MM.1S (cell line): ENCODE measurements at regions not wholly inside any gene's neighbourhood (a gene's known extent, or its start where the extent isn't known, plus 50 kb on each side); places are given as distances from the start of the nearest gene placed in this dataset.

Source experiments
- DNase-seq: peaks from one replicate; pipeline ENCODE4 v3.0.0-alpha.2; 2015
- H2AFZ ChIP-seq: fragments of 300-600 bp; sonication (generic); 2 replicates; pipeline ENCODE4 v1.6.0; 2016; ENCODE audit warnings: antibody characterized with exemption, low read length
- H3F3A ChIP-seq: fragments of 300-600 bp; sonication (generic); 2 replicates; pipeline ENCODE4 v1.6.1; 2016; ENCODE audit warnings: mild to moderate bottlenecking, antibody characterized with exemption, low read length, moderate library complexity, mixed read lengths; ENCODE audit not compliant: insufficient read depth
- H3K27ac ChIP-seq: fragments of 300-600 bp; sonication (generic); 2 replicates; pipeline ENCODE4 v1.5.1; 2016; ENCODE audit warnings: mild to moderate bottlenecking, low read length
- H3K27me3 ChIP-seq: fragments of 300-600 bp; sonication (generic); replicated peaks from 2 replicates; pipeline ENCODE4 v1.6.0; 2016; ENCODE audit warnings: low read length; ENCODE audit not compliant: insufficient read depth
- H3K36me3 ChIP-seq: fragments of 300-600 bp; sonication (generic); replicated peaks from 2 replicates; pipeline ENCODE4 v1.6.1; 2016; ENCODE audit warnings: mild to moderate bottlenecking, low read length, mixed read lengths; ENCODE audit not compliant: insufficient read depth
- H3K4me1 ChIP-seq: fragments of 300-600 bp; sonication (generic); 2 replicates; pipeline ENCODE4 v1.6.1; 2016; ENCODE audit warnings: low read length, mixed read lengths
- H3K4me2 ChIP-seq: fragments of 300-600 bp; sonication (generic); 2 replicates; pipeline ENCODE4 v1.6.0; 2016; ENCODE audit warnings: low read depth, low read length
- H3K4me3 ChIP-seq: fragments of 300-600 bp; sonication (generic); 2 replicates; pipeline ENCODE4 v1.5.1; 2016; ENCODE audit warnings: low read length, mixed read lengths
- H3K79me2 ChIP-seq: fragments of 300-600 bp; sonication (generic); 2 replicates; pipeline ENCODE4 v1.6.1; 2016; ENCODE audit warnings: mixed run types, low read length, mixed read lengths
- H3K9ac ChIP-seq: fragments of 300-600 bp; sonication (generic); 2 replicates; pipeline ENCODE4 v1.6.1; 2016; ENCODE audit warnings: low read length, mixed read lengths
- H3K9me2 ChIP-seq: fragments of 300-600 bp; sonication (generic); replicated peaks from 2 replicates; pipeline ENCODE4 v1.6.1; 2016; ENCODE audit warnings: mild to moderate bottlenecking, low read length, mixed read lengths; ENCODE audit not compliant: insufficient read depth
- H3K9me3 ChIP-seq: fragments of 300-600 bp; sonication (generic); replicated peaks from 2 replicates; pipeline ENCODE4 v1.6.1; 2016; ENCODE audit warnings: mild to moderate bottlenecking, low read length, mixed read lengths; ENCODE audit not compliant: insufficient read depth
- H4K20me1 ChIP-seq: fragments of 300-600 bp; sonication (generic); 2 replicates; pipeline ENCODE4 v1.6.1; 2016; ENCODE audit warnings: mild to moderate bottlenecking, low read length, moderate library complexity, mixed read lengths; ENCODE audit not compliant: insufficient read depth
- EZH2 ChIP-seq: fragments of 300-600 bp; sonication (generic); optimal IDR thresholded peaks from 2 replicates; pipeline ENCODE3; 2017; ENCODE audit warnings: low read depth, mild to moderate bottlenecking, antibody characterized with exemption, low read length, mixed read lengths
- EZH2phosphoT487 ChIP-seq: fragments of 300-600 bp; sonication (generic); IDR thresholded peaks from 2 replicates; pipeline ENCODE4 v1.6.1; 2018; ENCODE audit warnings: antibody characterized with exemption, low read length
- TF ChIP-seq, protein P1 (sequence below): fragments of 300-600 bp; sonication (generic); IDR thresholded peaks from 2 replicates; pipeline ENCODE4 v1.5.1; 2016; ENCODE audit warnings: antibody characterized with exemption, low read length, mixed read lengths

DNA sequence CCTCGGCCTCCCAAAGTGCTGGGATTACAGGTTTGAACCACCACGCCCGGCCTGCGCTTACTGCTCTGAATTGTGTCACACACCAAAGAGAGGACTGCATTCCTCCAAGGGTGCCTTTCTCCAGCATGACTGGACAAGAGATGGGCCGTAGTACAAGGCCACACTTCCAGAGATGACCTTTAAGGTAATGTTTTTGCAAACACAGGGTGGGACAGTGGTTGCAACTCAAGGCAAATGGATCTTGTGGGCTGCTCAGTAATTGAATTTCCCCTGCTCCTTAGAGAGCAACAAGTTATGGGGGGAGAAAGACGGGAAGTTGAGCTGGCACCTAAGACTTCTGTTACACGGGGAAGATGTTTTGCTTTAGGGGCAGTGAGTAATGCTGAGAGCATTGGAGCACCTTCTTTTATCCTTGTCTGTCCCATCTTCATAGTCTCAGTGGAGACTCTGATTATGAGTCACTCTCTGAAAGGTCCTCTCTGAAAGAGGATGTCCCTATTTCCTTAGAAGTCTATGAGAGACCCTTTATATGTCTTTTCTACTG lies 66.3 kb downstream of the C11orf91 start:
- Histone ChIP-seq H3K4me1 (no peaks in the 10 kb centered on the region), H3K27me3 (no peaks in the 10 kb centered on the region), H2AFZ (no peak overlapping the region), H3K4me3 (no peak overlapping the region), H3K27ac (no peak overlapping the region), H3K9me3 (no peaks in the 10 kb centered on the region), H3F3A (no peaks in the 10 kb centered on the region), H4K20me1 (no peaks in the 10 kb centered on the region), H3K79me2 (no peaks in the 10 kb centered on the region), H3K9ac (no peak overlapping the region), H3K36me3 (no peaks in the 10 kb centered on the region), H3K9me2 (no peaks in the 10 kb centered on the region), H3K4me2 (no peak overlapping the region)
- DNase-seq = no peak
- TF ChIP-seq EZH2 (no peak), EZH2phosphoT487 (no peak)
- TF ChIP-seq, protein P1, sequence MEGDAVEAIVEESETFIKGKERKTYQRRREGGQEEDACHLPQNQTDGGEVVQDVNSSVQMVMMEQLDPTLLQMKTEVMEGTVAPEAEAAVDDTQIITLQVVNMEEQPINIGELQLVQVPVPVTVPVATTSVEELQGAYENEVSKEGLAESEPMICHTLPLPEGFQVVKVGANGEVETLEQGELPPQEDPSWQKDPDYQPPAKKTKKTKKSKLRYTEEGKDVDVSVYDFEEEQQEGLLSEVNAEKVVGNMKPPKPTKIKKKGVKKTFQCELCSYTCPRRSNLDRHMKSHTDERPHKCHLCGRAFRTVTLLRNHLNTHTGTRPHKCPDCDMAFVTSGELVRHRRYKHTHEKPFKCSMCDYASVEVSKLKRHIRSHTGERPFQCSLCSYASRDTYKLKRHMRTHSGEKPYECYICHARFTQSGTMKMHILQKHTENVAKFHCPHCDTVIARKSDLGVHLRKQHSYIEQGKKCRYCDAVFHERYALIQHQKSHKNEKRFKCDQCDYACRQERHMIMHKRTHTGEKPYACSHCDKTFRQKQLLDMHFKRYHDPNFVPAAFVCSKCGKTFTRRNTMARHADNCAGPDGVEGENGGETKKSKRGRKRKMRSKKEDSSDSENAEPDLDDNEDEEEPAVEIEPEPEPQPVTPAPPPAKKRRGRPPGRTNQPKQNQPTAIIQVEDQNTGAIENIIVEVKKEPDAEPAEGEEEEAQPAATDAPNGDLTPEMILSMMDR = no peak

DNA sequence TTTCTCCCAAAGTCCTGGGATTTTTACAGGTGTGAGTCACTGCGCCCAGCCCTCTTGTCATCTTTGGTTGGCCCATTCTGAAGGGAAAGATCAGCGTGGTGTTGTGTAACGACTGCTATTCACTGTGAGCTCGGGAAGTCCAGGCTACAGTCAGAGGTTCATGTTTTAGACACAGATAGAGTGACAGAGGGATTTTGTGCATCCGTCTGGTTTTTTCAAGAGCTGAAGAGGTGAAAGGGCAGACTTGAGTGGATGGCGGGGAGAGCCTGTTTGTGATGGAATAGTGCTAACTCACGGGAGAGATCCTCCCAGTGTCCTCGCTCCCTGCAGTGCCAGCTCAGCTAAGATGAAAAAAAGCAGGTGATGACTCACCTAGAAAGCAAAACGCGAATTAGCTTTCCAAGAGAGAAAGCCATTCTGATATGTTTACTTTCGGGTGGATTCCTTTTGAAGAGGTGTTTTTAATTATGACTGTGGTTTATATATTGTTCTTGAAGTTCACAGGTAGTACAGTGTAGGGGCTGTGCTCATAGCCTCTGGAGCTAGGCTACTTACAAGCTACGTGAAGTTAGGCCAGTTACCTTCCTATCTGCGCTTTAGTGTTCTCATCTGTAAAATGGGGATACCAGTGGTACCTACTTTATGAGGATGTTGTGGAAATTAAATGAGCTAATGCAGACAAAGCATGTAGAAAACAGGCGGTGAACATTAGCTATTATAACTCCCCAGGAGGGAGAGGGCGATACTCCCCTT lies 67.2 kb downstream of the C11orf91 start:
- H3K4me2 ChIP-seq = no peak overlapping the region
- no peaks in the 10 kb centered on the region for H3K27me3 ChIP-seq
- H3K27ac ChIP-seq = no peak overlapping the region
- H3F3A ChIP-seq = no peaks in the 10 kb centered on the region
- no peaks in the 10 kb centered on the region for H4K20me1 ChIP-seq
- H3K79me2 ChIP-seq = no peaks in the 10 kb centered on the region
- H3K9me3 ChIP-seq = no peaks in the 10 kb centered on the region
- TF ChIP-seq EZH2 (no peak), EZH2phosphoT487 (no peak)
- TF ChIP-seq, protein P1 = no peak
- no peaks in the 10 kb centered on the region for H3K36me3 ChIP-seq
- no peaks in the 10 kb centered on the region for H3K9me2 ChIP-seq
- H3K4me1 ChIP-seq = no peaks in the 10 kb centered on the region
- no peak for DNase-seq
- H3K9ac ChIP-seq = no peak overlapping the region
- H3K4me3 ChIP-seq = no peak overlapping the region
- H2AFZ ChIP-seq = no peak overlapping the region

DNA sequence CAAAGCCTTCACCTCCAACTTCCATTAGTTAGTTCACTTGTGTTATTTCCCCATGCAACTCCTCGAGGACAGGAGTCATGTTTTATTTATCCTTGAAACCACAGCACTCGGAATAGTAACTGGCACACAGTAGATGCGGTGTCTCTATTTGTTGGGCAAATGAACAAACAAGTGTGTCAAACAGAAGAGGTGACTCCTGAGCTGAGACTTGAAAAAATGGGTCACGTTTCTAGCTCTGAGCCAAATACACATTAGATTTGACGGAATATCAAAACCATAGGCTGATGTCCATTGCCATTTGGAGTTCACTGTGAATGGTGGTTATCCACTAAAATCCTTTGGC lies 68.9 kb downstream of the C11orf91 start:
- Histone ChIP-seq H3K27ac (no peak overlapping the region), H4K20me1 (no peaks in the 10 kb centered on the region), H3K4me2 (no peak overlapping the region), H3F3A (no peaks in the 10 kb centered on the region), H3K4me1 (no peaks in the 10 kb centered on the region), H3K9me3 (no peaks in the 10 kb centered on the region), H3K27me3 (no peaks in the 10 kb centered on the region), H3K79me2 (no peaks in the 10 kb centered on the region), H3K4me3 (no peak overlapping the region), H3K36me3 (no peaks in the 10 kb centered on the region), H2AFZ (no peak overlapping the region), H3K9ac (no peak overlapping the region), H3K9me2 (no peaks in the 10 kb centered on the region)
- TF ChIP-seq, protein P1 = no peak
- no peak for TF ChIP-seq EZH2
- TF ChIP-seq EZH2phosphoT487 = no peak
- no peak for DNase-seq
